Brain microvascular endothelial cell (primary cell): ENCODE measurements at regions not wholly inside any gene's neighbourhood (a gene's known extent, or its start where the extent isn't known, plus 50 kb on each side); places are given as distances from the start of the nearest gene placed in this dataset.

ENCODE experiments used
- DNase-seq: peaks from one replicate; pipeline ENCODE4 v3.0.0-alpha.2; 2020
- H3K27ac ChIP-seq: fragments of 250-450 bp; sonication (Bioruptor Pico); 2 replicates; pipeline ENCODE4 v1.5.1; 2020; ENCODE audit warnings: mild to moderate bottlenecking, moderate library complexity
- H3K27me3 ChIP-seq: fragments of 250-450 bp; sonication (Bioruptor Pico); replicated peaks from 2 replicates; pipeline ENCODE4 v1.5.1; 2020; ENCODE audit warnings: mild to moderate bottlenecking
- H3K36me3 ChIP-seq: fragments of 250-450 bp; sonication (Bioruptor Pico); replicated peaks from 2 replicates; pipeline ENCODE4 v1.5.1; 2020; ENCODE audit warnings: mild to moderate bottlenecking
- H3K4me3 ChIP-seq: 2 replicates; pipeline ENCODE4 v1.5.1; 2011; ENCODE audit warnings: low read depth, mild to moderate bottlenecking, control low read depth, low read length, moderate library complexity
- in situ Hi-C: cut with HindIII; loops from 2 replicates; pipeline ENCODE4 v1.10.0; 2017; ENCODE audit warnings: low sequenced_read_pairs, low pct_ligation_motif_present
- TF ChIP-seq, protein P1 (sequence below): IDR thresholded peaks from 2 replicates; pipeline ENCODE4 v1.5.1; 2011; ENCODE audit warnings: low read depth, mild to moderate bottlenecking, moderate library complexity, low read length, control low read depth, inconsistent platforms; ENCODE audit errors: missing control alignments

DNA sequence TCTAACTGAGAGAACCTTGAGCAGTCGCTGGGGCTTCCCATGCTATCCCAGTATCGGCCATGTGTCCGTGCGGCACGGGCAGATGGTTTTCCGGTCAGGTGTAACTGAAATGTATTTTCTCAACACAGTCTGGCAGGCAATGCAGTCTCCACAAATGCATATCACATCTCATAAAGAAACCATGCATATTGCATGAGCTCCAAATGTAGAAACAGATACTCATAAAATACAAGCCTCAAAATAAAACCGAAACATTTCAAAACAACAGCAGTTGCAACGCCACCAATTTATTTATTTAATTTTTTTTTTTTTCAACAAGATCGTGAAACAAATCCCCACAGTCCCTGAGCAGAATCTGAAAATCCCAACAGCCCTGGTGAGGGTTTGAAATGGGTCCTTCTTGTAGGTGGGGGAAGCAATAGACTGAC is 299.4 kb downstream of the LPIN1 start:
- no peaks in the 10 kb centered on the region for H3K36me3 ChIP-seq
- H3K27me3 ChIP-seq: no peaks in the 10 kb centered on the region
- no peak overlapping the region for H3K4me3 ChIP-seq
- H3K27ac ChIP-seq: no peak overlapping the region
- in situ Hi-C loops: no loop called here
- TF ChIP-seq, protein P1, sequence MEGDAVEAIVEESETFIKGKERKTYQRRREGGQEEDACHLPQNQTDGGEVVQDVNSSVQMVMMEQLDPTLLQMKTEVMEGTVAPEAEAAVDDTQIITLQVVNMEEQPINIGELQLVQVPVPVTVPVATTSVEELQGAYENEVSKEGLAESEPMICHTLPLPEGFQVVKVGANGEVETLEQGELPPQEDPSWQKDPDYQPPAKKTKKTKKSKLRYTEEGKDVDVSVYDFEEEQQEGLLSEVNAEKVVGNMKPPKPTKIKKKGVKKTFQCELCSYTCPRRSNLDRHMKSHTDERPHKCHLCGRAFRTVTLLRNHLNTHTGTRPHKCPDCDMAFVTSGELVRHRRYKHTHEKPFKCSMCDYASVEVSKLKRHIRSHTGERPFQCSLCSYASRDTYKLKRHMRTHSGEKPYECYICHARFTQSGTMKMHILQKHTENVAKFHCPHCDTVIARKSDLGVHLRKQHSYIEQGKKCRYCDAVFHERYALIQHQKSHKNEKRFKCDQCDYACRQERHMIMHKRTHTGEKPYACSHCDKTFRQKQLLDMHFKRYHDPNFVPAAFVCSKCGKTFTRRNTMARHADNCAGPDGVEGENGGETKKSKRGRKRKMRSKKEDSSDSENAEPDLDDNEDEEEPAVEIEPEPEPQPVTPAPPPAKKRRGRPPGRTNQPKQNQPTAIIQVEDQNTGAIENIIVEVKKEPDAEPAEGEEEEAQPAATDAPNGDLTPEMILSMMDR: no peak
- DNase-seq: no peak

DNA sequence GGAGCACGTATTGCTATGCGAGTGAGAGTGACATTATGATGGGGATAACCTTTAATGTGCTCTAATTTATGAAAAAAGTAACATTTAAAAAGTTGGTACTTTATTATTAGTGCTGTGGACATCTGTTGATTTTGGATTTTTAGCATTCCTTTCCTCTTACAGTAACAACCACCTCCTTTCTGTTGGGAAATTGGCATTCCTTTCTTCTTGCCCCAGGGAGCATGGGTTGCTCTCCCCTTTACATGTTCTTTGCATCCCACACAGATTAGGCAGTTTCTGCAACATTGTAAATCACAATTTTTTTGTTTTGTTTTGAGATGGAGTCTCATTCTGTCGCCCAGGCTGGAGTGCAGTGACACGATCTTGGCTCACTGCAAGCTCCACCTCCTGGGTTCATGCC is 300.2 kb downstream of the LPIN1 start:
- Histone ChIP-seq H3K4me3 (no peak overlapping the region), H3K27me3 (no peaks in the 10 kb centered on the region), H3K27ac (no peak overlapping the region), H3K36me3 (no peaks in the 10 kb centered on the region)
- no peak for DNase-seq
- TF ChIP-seq, protein P1: no peak
- in situ Hi-C loops: no loop called here

DNA sequence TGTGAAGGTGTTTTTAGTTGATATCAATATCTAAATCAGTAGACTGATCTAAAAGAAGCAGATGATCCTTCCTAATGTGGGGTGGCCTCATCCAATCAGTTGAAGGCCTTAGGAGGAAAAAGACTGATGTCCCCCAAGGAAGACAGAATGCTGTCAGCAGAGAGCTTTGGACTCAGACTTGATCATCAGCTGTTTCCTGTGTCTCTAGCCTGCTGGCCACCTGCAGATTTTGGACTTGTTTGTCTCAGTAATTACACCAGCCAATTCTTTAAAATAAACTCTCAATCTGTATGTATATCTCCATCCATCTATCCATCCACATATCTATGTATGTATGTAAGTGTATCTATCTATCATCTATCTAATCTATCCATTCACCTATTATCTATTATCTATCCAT is 301.3 kb downstream of the LPIN1 start:
- Histone ChIP-seq H3K27me3 (no peaks in the 10 kb centered on the region), H3K27ac (no peak overlapping the region), H3K4me3 (no peak overlapping the region), H3K36me3 (no peaks in the 10 kb centered on the region)
- no peak for DNase-seq
- TF ChIP-seq, protein P1: no peak
- in situ Hi-C loops: no loop called here

DNA sequence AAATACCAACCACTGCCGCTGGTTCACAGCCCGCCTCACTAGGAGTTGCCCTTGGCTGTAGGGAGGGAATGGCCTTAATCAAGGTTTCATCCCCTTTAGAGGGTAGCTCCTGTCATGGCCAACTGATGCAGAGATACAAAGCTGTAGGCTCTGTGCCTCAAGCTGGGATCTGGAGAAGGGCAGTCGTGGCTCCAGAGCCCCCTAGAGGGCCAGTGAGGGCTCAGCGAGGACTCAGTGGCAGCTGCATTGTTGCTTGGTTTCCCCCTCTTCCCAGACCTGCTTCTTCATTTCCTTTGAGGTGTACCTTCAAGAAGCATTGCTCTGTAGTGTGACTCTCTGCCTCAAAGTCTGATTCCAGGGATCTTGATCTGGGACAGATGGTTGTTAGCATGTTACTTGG is 302.1 kb downstream of the LPIN1 start:
- Histone ChIP-seq H3K4me3 (no peak overlapping the region), H3K27me3 (no peaks in the 10 kb centered on the region), H3K36me3 (no peaks in the 10 kb centered on the region), H3K27ac (no peak overlapping the region)
- no peak for DNase-seq
- TF ChIP-seq, protein P1: peak; percentile 51
- in situ Hi-C loops: no loop called here

DNA sequence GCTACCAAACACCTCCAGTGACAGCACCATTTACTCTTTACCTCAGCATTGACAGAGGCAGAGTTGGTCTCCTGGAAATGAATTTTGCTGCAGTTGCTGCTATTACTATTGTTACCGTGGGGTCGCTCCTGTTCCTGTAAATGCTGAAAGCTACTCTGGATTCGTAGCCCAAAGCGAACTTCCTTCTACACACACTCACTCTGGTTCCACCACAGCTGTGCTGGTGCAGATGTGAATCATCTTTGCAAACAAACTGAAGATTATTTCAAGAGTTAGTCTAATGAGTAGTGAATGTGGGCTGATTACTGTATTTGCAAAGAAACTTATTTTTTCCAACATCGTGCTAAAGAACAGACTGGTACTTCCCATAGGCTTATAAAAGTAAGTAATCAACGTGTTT is 304.0 kb downstream of the LPIN1 start:
- peak; percentile 81 for DNase-seq
- Histone ChIP-seq H3K4me3 (no peak overlapping the region), H3K27ac (no peak overlapping the region), H3K27me3 (no peaks in the 10 kb centered on the region), H3K36me3 (no peaks in the 10 kb centered on the region)
- in situ Hi-C loops: no loop called here
- TF ChIP-seq, protein P1: peak; percentile 53

DNA sequence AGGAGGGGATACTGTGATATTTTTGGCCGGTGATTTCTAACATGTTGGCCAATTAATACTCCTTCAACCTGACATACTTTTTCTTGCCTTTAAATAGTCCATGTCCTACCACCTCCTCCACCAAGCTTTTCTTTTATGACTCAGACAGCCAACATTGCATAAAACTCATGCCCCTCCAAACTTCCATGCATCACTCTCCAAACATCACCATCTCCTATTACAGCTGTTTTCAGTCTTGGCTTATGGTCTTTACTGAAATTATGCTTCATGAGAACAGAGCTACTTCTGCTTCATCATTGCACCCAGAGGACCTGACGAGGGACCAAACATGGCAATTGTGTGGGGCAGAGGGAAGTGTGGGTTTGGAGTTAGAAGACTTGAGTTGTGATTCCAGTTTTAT is 305.4 kb downstream of the LPIN1 start:
- Histone ChIP-seq H3K4me3 (no peak overlapping the region), H3K27ac (no peak overlapping the region), H3K36me3 (no peaks in the 10 kb centered on the region), H3K27me3 (no peaks in the 10 kb centered on the region)
- DNase-seq: peak; percentile 49
- TF ChIP-seq, protein P1: no peak
- in situ Hi-C loops: no loop called here
